Activated T-cell treated with anti-CD3 and anti-CD28 coated beads, Interleukin-2, amount 50 U/mL, for 4 hours (primary cell): ENCODE measurements at regions not wholly inside any gene's neighbourhood (a gene's known extent, or its start where the extent isn't known, plus 50 kb on each side); places are given as distances from the start of the nearest gene placed in this dataset.
"Not testable (repeated sequence)": the region's sequence is repeated elsewhere in the genome, so short reads cannot be mapped to it uniquely, and the experiment has no call there.

Experiments
- ATAC-seq, 2 donors: fragments of 200-7000 bp; cut with Tn5 transposase; one replicate each; pipeline ENCODE4 v1.10.0; 2021
- DNase-seq: peaks from one replicate; pipeline ENCODE4 v3.0.0-alpha.2; 2020
- H3K27me3 Mint-ChIP-seq: one replicate; pipeline ENCODE4 v1.8.0; 2021; ENCODE audit warnings: low read depth, mixed read lengths
- H3K36me3 Mint-ChIP-seq: one replicate; pipeline ENCODE4 v1.8.0; 2022; ENCODE audit warnings: mixed read lengths; ENCODE audit not compliant: insufficient read depth
- H3K4me1 Mint-ChIP-seq: one replicate; pipeline ENCODE4 v1.8.0; 2021; ENCODE audit warnings: low read depth, mixed read lengths
- H3K4me3 Mint-ChIP-seq: one replicate; pipeline ENCODE4 v1.8.0; 2021; ENCODE audit warnings: mild to moderate bottlenecking, moderate library complexity, mixed read lengths
- H3K9me3 Mint-ChIP-seq: one replicate; pipeline ENCODE4 v1.8.0; 2021; ENCODE audit warnings: mixed read lengths

GRCh38 chr10:38209332-38209731 lies 115.2 kb downstream of the ZNF37A start:
- no peaks in the 10 kb centered on the region for H3K36me3 Mint-ChIP-seq
- no peaks in the 10 kb centered on the region for H3K9me3 Mint-ChIP-seq
- no peaks in the 10 kb centered on the region for H3K4me1 Mint-ChIP-seq
- DNase-seq (no peak), ATAC-seq (no peak)
- no peak overlapping the region for H3K4me3 Mint-ChIP-seq
- H3K27me3 Mint-ChIP-seq, result no peaks in the 10 kb centered on the region

DNA sequence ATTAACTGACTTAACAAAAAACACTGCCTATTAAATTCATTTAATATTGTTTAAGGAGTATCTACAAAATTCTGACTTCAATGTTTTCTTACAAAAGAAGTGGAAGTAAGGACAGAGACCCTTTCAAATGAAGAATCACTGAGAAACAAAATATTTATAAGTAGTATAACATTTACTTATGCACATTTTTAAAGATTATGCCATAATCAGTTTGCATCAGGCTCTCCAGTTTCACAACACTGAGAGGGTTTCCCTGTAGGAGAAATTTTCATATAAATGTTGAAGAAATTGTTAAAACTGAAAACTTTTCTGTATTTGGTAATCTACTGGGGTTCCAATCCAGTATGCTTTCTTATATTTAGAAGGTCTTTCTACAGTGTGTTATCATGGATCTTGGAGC lies 115.6 kb downstream of the ZNF37A start:
- not testable (repeated sequence) for ATAC-seq, H3K4me1 Mint-ChIP-seq, DNase-seq, H3K9me3 Mint-ChIP-seq, H3K4me3 Mint-ChIP-seq, H3K36me3 Mint-ChIP-seq, H3K27me3 Mint-ChIP-seq

GRCh38 chr10:38212460-38212859 lies 118.3 kb downstream of the ZNF37A start:
- DNase-seq, result no peak
- Mint-ChIP-seq H3K36me3 (no peaks in the 10 kb centered on the region), H3K9me3 (peaks cover 4% of the 10 kb centered on the region), H3K4me1 (no peaks in the 10 kb centered on the region), H3K27me3 (no peaks in the 10 kb centered on the region), H3K4me3 (no peak overlapping the region)
- ATAC-seq, result no peak

DNA sequence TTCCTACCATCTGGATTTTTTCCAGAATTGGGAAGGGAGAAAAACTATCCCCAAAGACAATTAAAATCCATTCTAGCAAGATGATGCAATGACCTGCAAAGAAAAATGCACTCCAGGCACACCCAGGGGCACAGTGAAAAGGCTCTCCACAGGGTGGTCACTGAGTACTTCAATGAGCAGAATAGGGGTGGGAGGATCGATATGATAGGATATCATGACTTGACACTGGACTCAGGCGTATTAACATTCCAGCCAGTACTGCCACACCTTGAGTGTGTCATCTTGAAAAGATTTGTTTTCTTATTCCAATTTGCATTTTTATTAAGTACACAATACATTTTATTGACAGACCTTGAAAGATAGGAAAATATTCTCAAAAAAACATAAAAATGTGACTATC lies 132.2 kb downstream of the ZNF37A start:
- peaks cover 5% of the 10 kb centered on the region for H3K9me3 Mint-ChIP-seq
- DNase-seq (no peak), ATAC-seq (no peak)
- H3K4me1 Mint-ChIP-seq, result no peaks in the 10 kb centered on the region
- no peaks in the 10 kb centered on the region for H3K36me3 Mint-ChIP-seq
- H3K27me3 Mint-ChIP-seq, result no peaks in the 10 kb centered on the region
- H3K4me3 Mint-ChIP-seq, result no peak overlapping the region

- Mint-ChIP-seq H3K9me3 (peaks cover 5% of the 10 kb centered on the region), H3K36me3 (no peaks in the 10 kb centered on the region), H3K27me3 (no peaks in the 10 kb centered on the region), H3K4me3 (no peak overlapping the region), H3K4me1 (no peaks in the 10 kb centered on the region)
- no peak for DNase-seq
- ATAC-seq, result no peak
Observed at GRCh38 chr10:38228394-38228793, 134.3 kb downstream of the ZNF37A start.

GRCh38 chr10:38238479-38238878 lies 144.3 kb downstream of the ZNF37A start:
- ATAC-seq, H3K4me1 Mint-ChIP-seq, H3K36me3 Mint-ChIP-seq, DNase-seq, H3K4me3 Mint-ChIP-seq, H3K27me3 Mint-ChIP-seq: not testable (repeated sequence)
- peaks cover 14% of the 10 kb centered on the region for H3K9me3 Mint-ChIP-seq

GRCh38 chr10:38242061-38242649 lies 148.0 kb downstream of the ZNF37A start:
- not testable (repeated sequence) for H3K36me3 Mint-ChIP-seq, H3K27me3 Mint-ChIP-seq, DNase-seq, H3K4me1 Mint-ChIP-seq, ATAC-seq, H3K4me3 Mint-ChIP-seq
- H3K9me3 Mint-ChIP-seq, result peaks cover 14% of the 10 kb centered on the region

DNA sequence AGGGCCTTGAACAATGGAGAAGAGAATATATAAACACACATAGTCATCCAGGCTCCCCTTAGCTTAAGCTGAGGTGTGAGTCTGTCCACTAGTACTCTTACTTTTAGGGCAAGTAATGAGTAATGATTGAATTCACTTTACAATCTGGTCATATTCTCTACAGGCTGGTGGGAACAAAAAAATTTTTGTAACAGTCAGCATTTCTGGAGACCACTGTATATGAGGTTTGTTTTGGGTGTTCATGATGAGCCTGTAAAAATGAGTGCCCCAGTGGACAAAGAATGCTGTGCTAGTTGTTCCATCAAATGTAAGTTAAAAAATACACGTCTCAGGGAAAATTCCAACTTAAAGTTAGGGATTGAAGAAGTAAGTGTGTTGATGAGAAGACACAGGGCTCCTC lies 154.0 kb downstream of the ZNF37A start:
- H3K4me3 Mint-ChIP-seq, result not testable (repeated sequence)

DNA sequence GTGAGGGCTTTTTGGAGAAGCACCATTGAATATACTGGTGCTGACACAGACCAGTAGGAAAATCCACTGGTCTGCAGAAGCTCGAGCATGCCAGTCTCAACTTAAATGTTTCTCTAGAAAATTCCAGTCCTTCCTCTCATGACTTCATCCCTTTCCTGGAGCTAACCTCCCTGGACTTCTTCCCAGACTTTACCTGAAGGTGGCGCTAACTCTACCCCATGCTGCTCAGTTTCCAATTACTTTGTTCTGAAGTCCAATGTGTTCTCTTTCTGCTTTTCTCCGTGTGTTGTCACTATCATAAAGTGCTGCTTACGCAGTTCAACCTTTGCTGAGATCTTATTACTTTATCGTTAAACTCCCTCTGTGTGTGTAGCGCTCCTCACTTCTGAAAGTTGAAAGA lies 158.4 kb downstream of the ZNF37A start:
- not testable (repeated sequence) for H3K36me3 Mint-ChIP-seq, ATAC-seq

More for the DNA sequence above, 154.0 kb downstream of the ZNF37A start:
- not testable (repeated sequence) for H3K27me3 Mint-ChIP-seq, H3K36me3 Mint-ChIP-seq, H3K4me1 Mint-ChIP-seq, ATAC-seq, DNase-seq
- H3K9me3 Mint-ChIP-seq, result peaks cover 18% of the 10 kb centered on the region

DNA sequence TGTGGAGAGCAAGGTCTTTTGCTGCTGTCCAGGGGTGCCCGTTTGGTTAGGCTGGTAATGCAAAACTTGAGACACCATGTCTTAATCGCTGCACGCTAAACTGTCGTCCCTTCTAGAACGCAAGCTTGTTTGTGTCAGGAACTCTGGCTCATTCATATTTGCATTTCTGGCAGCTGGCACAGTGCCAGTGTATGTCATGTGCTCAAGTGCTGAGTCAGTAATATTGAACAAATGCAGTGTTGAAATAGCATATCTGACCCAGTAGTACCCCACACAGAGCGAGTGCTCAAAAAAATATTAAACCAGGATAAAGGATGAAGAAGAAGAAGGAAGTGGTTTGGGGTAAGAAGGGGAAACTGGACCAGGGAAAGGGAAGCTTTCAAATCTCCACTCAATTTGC lies 173.4 kb downstream of the ZNF37A start:
- H3K4me1 Mint-ChIP-seq, H3K36me3 Mint-ChIP-seq, H3K9me3 Mint-ChIP-seq, DNase-seq, H3K27me3 Mint-ChIP-seq, ATAC-seq, H3K4me3 Mint-ChIP-seq: not testable (repeated sequence)

More for the DNA sequence above, 158.4 kb downstream of the ZNF37A start:
- not testable (repeated sequence) for H3K4me1 Mint-ChIP-seq, H3K27me3 Mint-ChIP-seq, DNase-seq, H3K4me3 Mint-ChIP-seq
- peaks cover 18% of the 10 kb centered on the region for H3K9me3 Mint-ChIP-seq

DNA sequence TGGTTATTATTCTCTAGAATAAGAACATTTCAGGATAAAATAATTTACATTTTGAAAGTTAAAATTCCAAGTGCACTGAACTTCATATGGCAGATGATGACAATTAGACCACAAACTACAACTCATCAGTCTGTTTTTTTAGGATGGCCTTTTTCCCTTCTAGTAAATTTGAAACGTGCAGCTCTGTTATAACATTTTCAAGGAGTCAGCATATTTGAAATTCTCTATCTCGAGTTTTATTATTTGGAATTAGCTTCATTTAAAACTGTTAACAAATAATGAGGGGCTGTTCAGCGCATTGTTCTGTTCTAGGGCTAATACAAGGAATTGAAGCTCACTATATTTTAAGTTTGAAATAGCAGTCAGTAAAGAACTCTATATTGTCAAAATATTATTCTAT lies 176.9 kb downstream of the ZNF37A start:
- DNase-seq, H3K27me3 Mint-ChIP-seq, H3K4me1 Mint-ChIP-seq, H3K36me3 Mint-ChIP-seq, H3K4me3 Mint-ChIP-seq, ATAC-seq, H3K9me3 Mint-ChIP-seq: not testable (repeated sequence)

DNA sequence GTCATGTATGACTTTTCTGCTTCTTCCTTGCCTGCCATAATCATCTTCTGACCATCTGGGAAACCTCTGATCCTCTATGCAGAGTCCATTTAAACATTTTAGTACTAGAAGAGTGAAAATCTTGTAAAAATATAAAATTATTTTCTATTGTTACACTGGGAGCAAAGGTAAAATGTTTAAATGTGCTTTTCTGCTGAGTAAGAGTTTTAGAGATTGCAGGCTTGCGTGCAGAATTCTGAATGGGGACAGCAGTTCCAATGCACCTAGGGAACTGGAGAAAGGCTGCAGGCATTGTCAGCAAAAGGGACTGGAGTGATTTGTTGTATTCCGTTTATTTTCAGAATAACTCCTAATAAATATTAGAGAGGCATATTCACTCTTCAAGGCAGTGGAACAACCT lies 180.7 kb downstream of the ZNF37A start:
- H3K27me3 Mint-ChIP-seq, H3K36me3 Mint-ChIP-seq, H3K4me1 Mint-ChIP-seq, DNase-seq, H3K9me3 Mint-ChIP-seq, ATAC-seq, H3K4me3 Mint-ChIP-seq: not testable (repeated sequence)

- DNase-seq, H3K4me3 Mint-ChIP-seq, ATAC-seq, H3K27me3 Mint-ChIP-seq, H3K9me3 Mint-ChIP-seq, H3K4me1 Mint-ChIP-seq, H3K36me3 Mint-ChIP-seq: not testable (repeated sequence)
Observed at GRCh38 chr10:38292560-38292959, 198.4 kb downstream of the ZNF37A start.

GRCh38 chr10:38310111-38310510 lies 216.0 kb downstream of the ZNF37A start:
- H3K4me1 Mint-ChIP-seq, DNase-seq, H3K36me3 Mint-ChIP-seq, H3K27me3 Mint-ChIP-seq, H3K9me3 Mint-ChIP-seq, H3K4me3 Mint-ChIP-seq, ATAC-seq: not testable (repeated sequence)

DNA sequence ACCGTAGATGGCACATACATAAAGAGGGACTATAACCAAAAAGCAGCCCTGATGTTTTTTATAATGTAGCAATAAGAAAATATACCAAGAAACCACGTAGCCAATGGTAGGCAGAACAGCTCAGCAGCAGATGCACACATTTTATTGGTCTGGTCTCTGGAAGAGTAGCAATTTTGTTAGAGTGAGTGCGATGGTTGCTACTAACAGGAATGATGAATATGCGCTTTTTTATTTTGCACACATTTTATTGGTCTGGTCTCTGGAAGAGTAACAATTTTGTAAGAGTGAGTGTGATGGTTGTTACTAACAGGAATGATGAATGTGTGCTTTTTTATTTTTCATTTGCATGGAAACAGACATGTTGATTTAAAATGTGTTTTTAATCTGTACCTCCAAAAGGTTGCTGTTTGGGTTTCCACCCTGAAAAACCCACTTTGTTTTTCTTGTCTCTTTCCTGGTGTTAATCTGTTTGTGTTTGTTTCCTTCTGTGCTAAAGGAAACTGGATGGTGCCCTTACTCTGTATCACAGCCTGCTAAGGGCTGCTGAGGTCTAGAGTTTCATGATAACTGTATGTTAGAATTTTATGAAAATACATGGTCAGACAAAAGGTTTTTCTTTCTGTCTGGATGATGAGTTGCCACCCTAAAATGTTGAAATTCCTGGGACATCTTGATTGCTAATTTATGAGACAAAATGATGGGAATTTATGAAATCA lies 221.1 kb downstream of the ZNF37A start:
- H3K4me1 Mint-ChIP-seq, ATAC-seq, H3K4me3 Mint-ChIP-seq, H3K9me3 Mint-ChIP-seq, DNase-seq, H3K27me3 Mint-ChIP-seq, H3K36me3 Mint-ChIP-seq: not testable (repeated sequence)
